Endothelial cell of umbilical vein (primary cell): ENCODE measurements at regions not wholly inside any gene's neighbourhood (a gene's known extent, or its start where the extent isn't known, plus 50 kb on each side); places are given as distances from the start of the nearest gene placed in this dataset.
"Not testable (repeated sequence)": the region's sequence is repeated elsewhere in the genome, so short reads cannot be mapped to it uniquely, and the experiment has no call there.

Experiments
- CTCF ChIP-seq, 2 donors: IDR thresholded peaks; 1 replicate in 1 of 2; 2 replicates in 1 of 2; pipeline ENCODE4 v1.5.1; 2011; ENCODE audit warnings: low read length in 2 of 2, mild to moderate bottlenecking in 2 of 2, moderate library complexity in 2 of 2, control low read depth in 1 of 2, inconsistent platforms in 1 of 2, low read depth in 1 of 2; ENCODE audit not compliant: insufficient read depth in 1 of 2; ENCODE audit errors: extremely low read depth in 1 of 2
- EZH2 ChIP-seq: IDR thresholded peaks from 2 replicates; pipeline ENCODE4 v1.6.1; 2012; ENCODE audit warnings: borderline replicate concordance, low read depth, mild to moderate bottlenecking, moderate library complexity, low read length, inconsistent platforms; ENCODE audit not compliant: severe bottlenecking
- GATA2 ChIP-seq: IDR thresholded peaks from 2 replicates; pipeline ENCODE4 v1.7.0; 2011; ENCODE audit warnings: low read depth, mild to moderate bottlenecking, moderate library complexity, mixed read lengths, low read length; ENCODE audit not compliant: insufficient read length, insufficient read depth
- MAX ChIP-seq: IDR thresholded peaks from 2 replicates; pipeline ENCODE4 v1.6.1; 2011; ENCODE audit not compliant: insufficient read depth, insufficient read length
- POLR2A ChIP-seq: IDR thresholded peaks from 2 replicates; pipeline ENCODE4 v1.6.1; 2012; ENCODE audit warnings: low read depth, mild to moderate bottlenecking, control low read depth, low read length
- POLR2AphosphoS5 ChIP-seq: IDR thresholded peaks from 2 replicates; pipeline ENCODE4 v1.6.1; 2012; ENCODE audit warnings: low read depth, mild to moderate bottlenecking, control low read depth, low read length, moderate library complexity; ENCODE audit not compliant: insufficient read depth

GRCh38 chr21:9027417-9027800 is 1494.0 kb upstream of the TPTE start:
- not testable (repeated sequence) for TF ChIP-seq MAX; EZH2; CTCF (IDR thresholded peaks at IDR 0.05; ENCODE audit: extremely low read depth in 1 of 2, insufficient read depth in 1 of 2, low read depth in 1 of 2, low read length in 2 of 2); POLR2AphosphoS5; POLR2A; GATA2
